MM.1S (cell line): ENCODE measurements at regions not wholly inside any gene's neighbourhood (a gene's known extent, or its start where the extent isn't known, plus 50 kb on each side); places are given as distances from the start of the nearest gene placed in this dataset.

Experiments used
- CTCF ChIP-seq: fragments of 300-600 bp; sonication (generic); IDR thresholded peaks from 2 replicates; pipeline ENCODE4 v1.5.1; 2016; ENCODE audit warnings: antibody characterized with exemption, low read length, mixed read lengths
- EZH2 ChIP-seq: fragments of 300-600 bp; sonication (generic); optimal IDR thresholded peaks from 2 replicates; pipeline ENCODE3; 2017; ENCODE audit warnings: low read depth, mild to moderate bottlenecking, antibody characterized with exemption, low read length, mixed read lengths
- EZH2phosphoT487 ChIP-seq: fragments of 300-600 bp; sonication (generic); IDR thresholded peaks from 2 replicates; pipeline ENCODE4 v1.6.1; 2018; ENCODE audit warnings: antibody characterized with exemption, low read length

- TF ChIP-seq CTCF (no peak), EZH2phosphoT487 (no peak), EZH2 (no peak)
Observed at GRCh38 chr15:94029495-94029894, 201.9 kb upstream of the MCTP2 start.
